GM21723 (cell line): ENCODE measurements at regions not wholly inside any gene's neighbourhood (a gene's known extent, or its start where the extent isn't known, plus 50 kb on each side); places are given as distances from the start of the nearest gene placed in this dataset.
"Not testable (repeated sequence)": the region's sequence is repeated elsewhere in the genome, so short reads cannot be mapped to it uniquely, and the experiment has no call there.

ENCODE experiments used
- ATAC-seq: cut with Tn5 transposase; IDR thresholded peaks from one replicate; pipeline ENCODE4 v1.9.1; 2021; ENCODE audit warnings: mild to moderate bottlenecking, moderate library complexity; ENCODE audit not compliant: unreplicated experiment

DNA sequence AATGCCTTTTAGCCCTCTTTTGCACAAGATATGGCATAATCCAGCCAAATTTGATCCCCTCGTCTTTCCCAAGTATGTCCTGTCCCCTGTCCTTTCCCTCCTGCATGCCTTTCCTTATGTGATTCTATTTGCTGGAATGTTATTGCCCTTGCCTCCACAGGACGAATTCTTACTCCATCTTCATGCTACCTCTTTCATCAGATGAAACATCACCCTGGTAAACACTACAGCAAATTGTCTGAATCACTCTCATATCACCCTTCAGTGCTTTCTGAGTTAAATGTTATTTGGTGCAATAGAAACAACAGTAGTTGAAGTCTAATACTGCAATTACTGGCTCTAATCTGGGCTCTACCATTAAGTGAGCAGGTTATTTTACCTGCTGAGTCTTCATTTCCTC is 52.2 kb upstream of the FAT1 start:
- ATAC-seq = no peak

DNA sequence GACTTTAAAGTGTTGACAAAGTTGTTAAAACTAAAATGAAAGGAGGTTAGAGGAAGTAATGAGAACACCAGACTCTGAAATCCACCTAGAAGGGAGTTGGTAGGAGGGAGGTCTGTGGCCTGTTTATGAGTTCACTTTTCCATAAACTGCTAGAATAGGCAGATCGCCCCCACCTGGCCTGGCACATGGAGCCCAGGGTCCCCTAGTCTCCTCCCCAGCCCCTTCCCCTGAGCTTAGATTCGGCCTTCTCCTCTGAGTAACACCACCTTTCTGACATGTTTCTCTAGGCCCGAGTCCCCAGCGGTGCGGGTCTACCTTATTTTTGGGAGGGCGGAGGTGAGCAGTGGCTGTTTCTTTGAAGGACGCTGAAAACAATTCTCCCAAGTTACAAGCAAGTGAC is 54.5 kb upstream of the FAT1 start:
- ATAC-seq = no peak

DNA sequence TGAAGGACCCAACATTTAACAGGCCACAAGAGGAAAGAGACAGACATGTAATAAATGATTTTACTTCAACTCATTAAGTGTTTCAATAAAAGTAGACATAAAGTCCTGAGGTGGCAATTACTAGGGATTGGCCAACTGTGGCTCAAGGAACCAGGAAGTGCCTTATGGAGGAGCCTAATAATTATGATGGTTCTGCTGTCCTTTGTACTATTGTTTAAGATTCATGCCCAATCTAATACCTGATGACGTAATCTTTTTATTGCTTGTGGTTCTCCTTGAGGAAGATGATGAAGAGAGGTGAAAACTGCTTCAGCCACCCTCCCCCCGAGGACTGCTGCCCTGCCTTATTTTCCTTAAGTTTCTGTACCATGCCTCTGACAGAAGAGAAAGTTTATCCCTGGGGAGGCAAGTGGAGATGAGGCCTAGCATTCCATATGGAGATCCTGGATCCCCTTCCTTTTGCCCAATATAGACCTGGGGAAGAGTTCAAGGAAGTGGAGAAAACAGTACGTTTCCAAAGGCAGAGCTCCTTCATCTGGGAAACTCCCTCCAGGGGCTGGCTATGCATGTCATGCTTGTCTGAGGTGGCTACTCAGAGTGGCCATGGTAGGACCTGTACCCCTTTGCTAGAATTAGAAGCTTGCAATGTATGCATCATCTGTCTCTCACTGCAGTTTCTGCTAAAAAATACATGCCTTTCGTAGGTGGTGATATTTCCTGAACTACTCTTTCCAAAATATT is 56.8 kb upstream of the FAT1 start:
- ATAC-seq = no peak

DNA sequence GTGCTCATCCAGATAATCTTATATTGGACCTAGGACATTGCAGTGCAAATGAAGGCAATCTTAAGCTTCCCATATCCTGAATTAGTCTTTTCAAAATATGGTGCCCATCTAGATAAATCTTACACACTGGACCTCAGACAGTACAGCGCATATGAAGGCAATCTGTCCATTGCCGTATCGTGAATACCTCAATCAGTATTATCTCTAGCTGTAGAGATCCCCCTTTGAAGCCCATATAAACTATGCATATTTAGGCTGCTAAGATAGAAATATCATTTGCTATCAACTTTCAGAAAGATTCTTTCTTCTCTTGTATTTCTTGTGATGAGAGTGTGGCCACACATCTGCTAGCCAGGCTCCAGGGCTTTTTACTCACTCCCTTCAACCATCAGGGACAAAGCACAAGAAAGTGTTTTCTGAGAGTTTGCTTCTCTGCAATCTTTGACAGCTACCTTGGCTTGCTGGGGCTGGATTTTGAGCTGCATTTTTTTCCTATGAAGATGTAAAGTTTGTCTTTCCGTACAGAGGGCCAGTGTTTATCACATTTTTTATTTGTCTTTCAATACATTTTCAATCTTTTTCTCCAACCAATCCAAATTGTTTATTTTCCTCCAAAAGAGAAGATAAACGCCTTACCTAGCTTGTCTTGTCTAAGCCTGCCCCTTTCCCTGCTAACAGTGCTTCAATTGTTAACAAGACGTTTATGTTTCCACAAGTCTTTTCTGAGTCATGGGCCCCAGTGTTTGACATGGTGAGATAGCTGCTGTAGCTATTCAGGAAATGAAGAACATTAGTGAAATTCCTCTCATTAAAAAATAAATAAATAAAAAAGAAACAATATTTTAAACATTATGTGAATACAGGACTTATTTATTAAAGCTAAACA is 57.6 kb upstream of the FAT1 start:
- no peak for ATAC-seq

DNA sequence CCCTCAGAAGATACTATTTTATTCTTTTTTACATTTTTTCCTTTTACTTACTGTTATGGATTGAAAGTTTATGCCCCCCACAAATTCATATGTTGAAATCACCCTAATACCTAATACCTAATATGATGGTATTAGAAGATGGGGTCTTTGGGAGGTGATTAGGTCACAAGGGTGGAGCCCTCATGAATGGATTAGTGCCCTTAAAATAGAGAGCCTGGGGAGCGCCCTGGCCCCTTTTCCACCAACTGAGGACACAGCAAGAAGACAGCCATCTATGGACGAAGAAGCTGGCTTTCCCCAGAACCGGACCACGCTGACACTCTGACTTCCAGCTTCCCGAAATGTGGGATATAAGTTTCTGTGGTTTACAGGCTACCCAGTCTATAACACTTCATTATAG is 58.6 kb upstream of the FAT1 start:
- ATAC-seq = no peak

DNA sequence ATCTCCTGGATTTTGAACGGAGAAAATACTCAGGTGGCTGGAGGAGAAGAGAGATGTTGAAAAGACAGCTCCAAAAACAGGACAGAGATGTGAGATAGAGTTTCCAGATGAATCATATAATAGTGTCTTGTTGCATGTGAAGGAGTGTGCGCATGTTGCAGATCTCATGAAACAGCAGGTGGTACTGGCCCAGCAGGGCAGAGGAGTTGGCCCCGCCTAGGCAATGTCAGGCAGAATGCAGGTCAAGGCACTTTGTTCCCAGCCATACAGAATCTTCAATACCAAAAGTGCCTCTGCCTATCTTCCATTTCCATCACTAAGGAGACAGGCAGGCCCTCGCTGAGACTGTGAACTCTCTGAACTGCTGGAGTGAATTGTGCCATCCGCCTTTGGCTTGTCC is 63.9 kb upstream of the FAT1 start:
- no peak for ATAC-seq

DNA sequence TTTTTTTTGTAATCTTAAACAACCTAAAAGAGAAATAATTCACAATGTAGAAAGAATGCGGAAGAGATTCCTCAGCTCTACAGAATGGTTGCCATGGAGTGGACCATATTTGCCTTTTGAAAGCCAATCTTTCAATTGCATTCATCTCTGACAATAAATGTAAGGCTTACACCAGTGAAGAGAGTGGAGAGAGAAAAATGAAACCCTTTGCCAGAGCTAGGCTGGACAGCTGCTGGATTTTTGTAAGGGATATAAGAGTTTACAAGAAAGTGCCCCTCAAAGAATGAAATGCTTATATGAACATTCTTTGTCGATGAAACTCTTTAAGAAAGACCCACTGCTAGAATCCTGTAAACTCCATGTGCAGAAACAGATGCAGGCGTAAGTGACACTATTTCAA is 66.0 kb upstream of the FAT1 start:
- no peak for ATAC-seq

DNA sequence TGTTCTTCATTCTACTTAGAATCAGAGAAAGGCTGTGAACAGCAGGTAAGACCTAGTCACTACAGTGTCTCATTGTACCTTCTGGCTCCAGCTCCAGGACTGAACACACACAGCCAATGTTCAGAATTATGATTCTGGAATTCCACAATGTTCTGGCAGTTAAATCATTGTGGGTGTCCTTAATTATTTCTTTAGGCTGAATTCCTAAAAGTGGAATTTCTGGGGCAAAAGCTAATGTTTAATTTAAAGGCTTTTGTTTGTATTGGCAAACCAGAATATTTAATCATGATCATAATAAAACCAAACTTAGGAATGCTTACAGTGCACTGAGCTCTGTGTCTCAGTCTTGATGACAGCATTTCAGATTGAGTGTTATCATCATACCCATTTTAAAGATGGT is 67.0 kb upstream of the FAT1 start:
- no peak for ATAC-seq

DNA sequence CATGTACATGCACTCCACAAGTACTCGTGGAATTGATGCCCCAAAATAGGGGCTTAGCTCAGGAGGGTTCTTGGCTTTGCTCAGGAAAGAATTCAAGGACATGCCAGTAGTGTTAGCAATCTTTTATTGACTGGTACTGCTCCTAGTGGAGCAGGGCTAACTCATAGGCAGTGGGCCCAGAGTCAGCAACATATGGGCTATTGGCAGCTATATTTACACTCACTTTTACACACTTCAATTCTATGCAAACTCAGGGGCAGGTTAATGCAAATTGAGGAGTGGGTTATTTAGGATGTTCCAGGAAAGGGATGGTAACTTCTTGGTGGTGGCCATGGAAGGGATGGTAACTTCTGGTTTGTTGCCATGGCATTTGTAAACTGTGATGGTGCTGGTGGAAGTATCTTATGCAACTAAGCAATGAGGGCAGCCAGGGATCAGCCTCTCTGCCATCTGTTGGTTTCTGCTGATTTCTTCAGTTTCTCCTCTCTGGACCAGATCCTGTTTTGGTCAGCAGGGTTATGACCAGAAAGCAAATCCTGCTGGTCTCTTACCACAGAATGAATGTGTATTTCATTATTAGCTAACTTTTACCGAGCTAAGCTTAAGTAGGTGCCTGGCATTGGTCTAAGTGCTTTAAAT is 69.2 kb upstream of the FAT1 start:
- no peak for ATAC-seq

DNA sequence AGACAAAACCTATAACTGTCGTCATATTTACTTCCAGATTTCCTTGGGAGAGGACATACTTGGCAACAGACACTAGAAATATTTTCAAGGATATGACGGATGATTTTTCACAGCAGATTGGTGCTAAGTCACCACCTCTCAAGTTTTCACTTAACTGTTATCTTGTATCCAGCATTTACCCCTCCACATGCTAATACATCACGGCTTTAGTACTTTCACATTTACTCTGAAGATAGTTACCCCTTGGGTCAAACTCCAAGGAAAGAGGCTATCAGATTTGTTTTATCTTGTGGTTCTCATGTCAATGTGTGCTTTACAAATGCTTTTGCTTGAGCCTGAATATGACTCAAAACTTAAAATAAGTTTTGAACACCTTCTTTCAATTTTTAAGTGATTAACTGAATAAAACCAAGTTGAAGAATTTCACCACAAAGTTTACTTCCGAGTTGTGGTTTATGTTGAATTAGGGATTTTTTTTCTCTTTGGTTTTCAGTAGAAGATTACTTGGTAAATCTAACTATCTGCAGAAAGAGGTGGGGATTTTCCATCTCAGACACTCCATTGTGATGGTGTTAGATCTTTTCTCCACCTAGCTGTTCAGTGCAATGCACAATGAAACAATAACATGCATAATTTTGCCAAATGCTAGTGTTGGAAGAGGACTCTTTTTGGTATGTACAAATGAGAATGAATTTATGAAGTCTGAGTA is 75.4 kb upstream of the FAT1 start:
- ATAC-seq = no peak

DNA sequence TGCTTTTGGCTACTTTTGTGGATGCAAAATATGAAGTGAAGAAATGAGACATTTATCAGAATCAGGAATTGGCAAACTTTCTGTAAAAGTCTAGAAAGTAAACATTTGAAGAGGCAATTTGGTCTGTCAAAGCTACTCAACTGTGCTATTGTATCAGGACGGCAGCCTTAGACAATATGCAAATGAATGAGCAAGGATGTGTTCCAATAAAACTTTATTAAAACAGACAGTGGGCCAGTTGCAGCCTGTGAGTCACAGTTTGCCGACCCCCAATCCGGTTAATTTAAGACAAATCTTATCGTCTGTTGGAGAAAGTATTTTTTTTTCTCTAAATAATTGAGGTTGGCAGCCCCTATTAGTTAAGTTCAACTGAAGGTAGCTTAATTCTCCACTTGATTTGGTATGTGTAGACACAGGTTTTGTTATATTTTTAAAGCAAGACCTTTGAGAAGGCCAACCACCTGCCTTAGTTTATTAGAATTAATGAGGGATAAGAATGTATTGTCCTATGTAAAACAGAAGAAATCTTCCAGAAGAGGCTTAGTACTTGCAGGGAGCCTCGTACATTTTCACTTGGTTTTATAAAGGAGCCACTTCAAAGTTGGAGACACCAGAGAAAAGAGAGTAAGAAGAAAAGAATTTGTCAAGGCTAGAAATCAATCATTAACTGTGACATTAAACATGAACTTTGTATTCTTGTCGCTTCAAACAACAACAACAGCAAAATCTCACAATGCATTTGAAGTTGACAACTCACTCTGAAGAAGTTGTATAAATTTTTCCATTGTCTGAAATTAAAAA is 81.6 kb upstream of the FAT1 start:
- no peak for ATAC-seq

DNA sequence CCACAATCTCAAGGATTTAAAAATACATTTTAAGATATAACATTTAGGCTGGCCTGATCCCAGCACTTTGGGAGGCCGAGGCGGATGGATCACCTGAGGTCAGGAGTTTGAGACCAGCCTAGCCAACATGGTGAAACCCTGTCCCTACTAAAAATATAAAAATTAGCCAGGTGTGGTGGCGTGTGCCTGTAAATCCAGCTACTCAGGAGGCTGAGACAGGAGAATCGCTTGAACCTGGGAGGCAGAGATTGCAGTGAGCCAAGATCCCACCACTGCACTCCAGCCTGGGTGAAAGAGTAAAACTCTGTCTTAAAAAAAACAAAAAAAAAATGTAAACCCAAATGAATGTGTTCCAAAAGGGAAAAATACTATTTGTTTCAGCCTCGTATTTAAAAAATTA is 82.3 kb upstream of the FAT1 start:
- ATAC-seq = not testable (repeated sequence)

DNA sequence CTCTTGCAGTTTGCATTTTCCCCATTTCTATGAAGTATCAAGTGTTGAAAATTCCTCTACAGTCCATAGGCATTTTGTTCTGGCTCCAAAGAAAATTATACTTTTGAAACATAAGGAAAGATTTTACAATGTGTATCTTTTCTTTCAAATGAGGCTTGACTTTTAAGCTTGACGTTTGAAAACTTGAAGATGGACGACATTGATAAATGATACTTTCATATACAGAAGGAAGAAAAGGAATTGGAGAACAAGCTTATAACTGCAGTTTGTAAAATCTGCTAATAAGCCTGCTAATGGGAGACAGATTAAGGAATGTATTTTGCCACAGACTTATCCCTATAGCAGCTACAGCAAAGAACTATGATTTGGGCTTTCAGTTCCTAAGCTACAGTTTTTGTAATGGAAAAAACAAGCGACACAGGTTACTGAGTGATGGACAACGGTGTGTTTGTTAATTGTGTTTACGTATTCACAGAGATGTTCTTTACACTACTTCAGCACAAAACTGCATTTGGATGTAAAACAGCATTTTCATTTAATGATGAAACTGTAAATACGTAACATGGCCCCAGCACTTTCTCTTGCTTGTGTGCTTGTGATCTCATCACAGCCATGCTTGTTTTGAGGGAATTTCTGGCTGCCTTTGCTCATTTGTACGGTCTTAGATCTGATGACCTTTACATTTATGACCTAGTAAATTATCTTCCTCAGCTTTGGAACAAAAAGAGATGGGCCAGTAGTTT is 83.2 kb upstream of the FAT1 start:
- ATAC-seq = no peak

DNA sequence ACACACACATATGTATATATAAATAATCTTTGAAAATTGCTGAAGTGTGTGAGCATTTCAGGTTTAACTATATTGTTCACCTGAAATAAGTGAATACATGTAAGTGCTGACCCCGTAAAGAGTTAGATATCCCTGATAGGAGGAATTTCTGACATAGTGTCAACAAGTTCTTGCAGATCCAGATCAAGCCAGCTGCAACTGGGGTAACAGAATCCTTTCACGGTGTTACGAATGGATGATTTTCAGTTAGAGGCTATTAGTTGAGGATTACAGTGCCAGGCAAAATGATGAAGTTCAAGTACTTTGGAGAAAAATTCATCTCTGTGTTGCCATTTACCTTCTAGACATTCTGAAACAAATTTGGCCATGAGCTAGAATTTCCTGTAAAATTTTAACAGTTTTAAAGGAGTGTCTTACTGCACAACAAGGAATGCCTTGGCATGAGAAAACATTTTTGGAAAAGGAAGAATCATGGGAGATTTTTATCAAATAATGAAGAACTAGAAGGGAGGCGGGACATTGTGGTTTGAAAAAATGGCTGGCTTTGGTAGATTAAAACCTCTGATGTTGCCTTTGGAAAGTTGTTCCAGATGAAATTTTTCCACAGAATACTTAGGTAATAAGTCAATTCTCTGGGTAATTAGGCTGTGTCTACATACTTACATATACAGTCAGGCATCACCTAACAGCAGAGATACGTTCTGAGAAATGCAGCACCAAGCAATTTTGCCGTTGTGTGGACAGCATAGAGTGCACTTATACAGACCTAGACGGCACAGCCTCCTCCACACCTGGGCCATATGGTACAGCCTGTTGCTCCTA is 84.4 kb upstream of the FAT1 start:
- ATAC-seq = no peak

DNA sequence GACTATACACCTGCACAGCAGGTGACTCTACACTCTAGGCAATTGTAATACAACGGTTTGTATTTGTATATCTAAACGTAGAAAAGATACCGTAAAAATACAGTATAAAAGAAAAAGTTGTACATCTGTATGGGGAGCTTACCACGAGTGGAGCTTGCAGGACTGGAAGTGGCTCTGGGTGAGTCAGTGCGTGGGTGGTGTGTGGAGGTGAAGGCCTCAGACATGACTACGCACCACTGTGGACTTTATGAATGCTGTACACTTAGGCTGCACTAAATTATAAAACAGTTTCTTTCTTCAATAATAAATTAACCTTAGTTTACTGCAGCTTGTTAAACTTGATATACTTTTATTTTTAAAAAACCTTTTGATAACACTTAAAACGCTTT is 85.0 kb upstream of the FAT1 start:
- ATAC-seq = no peak

DNA sequence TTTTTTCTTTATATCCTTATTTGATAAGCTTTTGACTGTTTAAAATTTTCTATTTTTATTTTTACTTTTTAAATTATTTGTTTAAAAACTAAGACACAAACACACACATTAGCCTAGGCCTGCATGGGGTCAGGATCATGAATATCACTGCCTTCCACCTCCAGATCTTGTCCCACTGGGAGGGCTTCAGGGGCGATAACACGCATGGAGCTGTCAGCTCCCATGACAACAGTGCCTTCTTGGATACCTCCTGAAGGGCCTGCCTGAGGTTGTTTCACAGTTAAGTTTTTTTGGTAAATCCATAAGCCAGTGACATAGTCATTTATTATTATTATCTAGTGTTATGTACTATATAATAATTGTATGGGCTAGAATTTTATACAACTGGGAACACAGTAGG is 85.4 kb upstream of the FAT1 start:
- ATAC-seq = no peak

DNA sequence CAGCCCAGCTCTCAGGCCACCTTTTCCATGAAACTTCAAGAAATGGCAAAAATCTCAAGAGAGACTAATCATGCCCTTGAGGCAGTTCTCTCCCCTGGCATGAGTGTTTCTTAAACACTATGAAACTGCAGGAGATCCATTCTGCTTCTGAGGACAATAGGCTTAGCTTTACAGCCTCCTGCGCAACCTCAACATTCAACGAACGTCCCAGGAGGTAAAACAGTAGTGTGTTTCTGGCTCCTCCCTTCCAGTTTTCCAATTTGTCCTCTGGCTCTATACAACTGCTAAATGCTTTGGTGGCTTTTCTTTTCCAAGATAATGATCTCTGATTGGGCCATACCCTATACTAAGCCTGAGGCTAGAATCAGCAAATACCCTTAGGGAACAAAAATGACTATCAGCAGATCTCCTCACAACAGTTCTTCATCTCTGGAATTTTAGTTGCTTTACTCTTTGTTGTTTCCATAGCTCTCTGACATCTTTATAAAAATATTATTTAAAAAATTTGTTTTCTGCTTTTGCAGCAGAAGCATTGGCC is 87.0 kb upstream of the FAT1 start:
- no peak for ATAC-seq

DNA sequence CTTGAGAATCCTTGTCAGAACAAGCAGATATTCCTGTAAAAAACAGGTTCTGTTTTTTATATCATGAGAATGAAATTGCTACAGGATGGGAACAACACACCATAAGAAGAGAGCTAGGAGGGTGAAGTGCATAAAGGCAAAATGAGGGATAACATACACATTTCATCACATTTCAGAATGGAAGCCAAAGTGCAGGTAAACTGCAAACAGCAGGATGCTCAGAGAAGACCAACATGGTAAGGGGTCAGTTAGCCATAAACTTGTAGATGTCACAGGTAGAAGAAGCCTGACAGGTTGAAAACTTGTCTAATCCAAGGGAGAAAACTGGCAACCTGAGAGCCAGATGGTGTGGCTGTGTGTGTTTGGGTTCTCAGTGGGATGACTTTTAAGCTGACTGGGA is 88.9 kb upstream of the FAT1 start:
- ATAC-seq = no peak
